Karpas-422 (cell line): ENCODE measurements at regions not wholly inside any gene's neighbourhood (a gene's known extent, or its start where the extent isn't known, plus 50 kb on each side); places are given as distances from the start of the nearest gene placed in this dataset. TPM values are rescaled to one million over a fixed set of nuclear protein-coding genes. Genes with fewer than 3 reads are reported as not detected.

Experiments
- DNase-seq: peaks from one replicate; pipeline ENCODE4 v3.0.0-alpha.2; 2015
- H2AFZ ChIP-seq: fragments of 200-600 bp; sonication (generic); 2 replicates; pipeline ENCODE4 v1.6.1; 2014; ENCODE audit warnings: antibody characterized with exemption, low read length, mixed read lengths
- H3K27ac ChIP-seq: fragments of 200-600 bp; sonication (generic); 2 replicates; pipeline ENCODE4 v1.5.1; 2014; ENCODE audit warnings: mild to moderate bottlenecking, low read length, moderate library complexity
- H3K27me3 ChIP-seq: fragments of 200-600 bp; sonication (generic); 2 replicates; pipeline ENCODE4 v1.6.1; 2014; ENCODE audit warnings: low read length, mixed read lengths
- H3K36me3 ChIP-seq: fragments of 200-600 bp; sonication (generic); 2 replicates; pipeline ENCODE4 v1.6.1; 2014; ENCODE audit warnings: low read length, mixed read lengths; ENCODE audit not compliant: insufficient read depth
- H3K4me1 ChIP-seq: fragments of 200-600 bp; sonication (generic); 2 replicates; pipeline ENCODE4 v1.6.1; 2014; ENCODE audit warnings: mild to moderate bottlenecking, low read length, mixed read lengths
- H3K4me2 ChIP-seq: fragments of 200-600 bp; sonication (generic); 2 replicates; pipeline ENCODE4 v1.6.1; 2014; ENCODE audit warnings: low read length, low read depth, mild to moderate bottlenecking; ENCODE audit not compliant: poor library complexity, severe bottlenecking
- H3K4me3 ChIP-seq: fragments of 200-600 bp; sonication (generic); 2 replicates; pipeline ENCODE4 v1.5.1; 2014; ENCODE audit warnings: mild to moderate bottlenecking, antibody characterized with exemption, low read length, mixed read lengths
- H3K79me2 ChIP-seq: fragments of 200-600 bp; sonication (generic); 2 replicates; pipeline ENCODE4 v1.6.1; 2014; ENCODE audit warnings: mild to moderate bottlenecking, low read length, mixed read lengths
- H3K9ac ChIP-seq: fragments of 200-600 bp; sonication (generic); 2 replicates; pipeline ENCODE4 v1.6.0; 2014; ENCODE audit warnings: low read length
- H3K9me2 ChIP-seq: fragments of 200-600 bp; sonication (generic), shearing (Covaris generic); replicated peaks from 2 replicates; pipeline ENCODE4 v1.6.0; 2014; ENCODE audit warnings: mild to moderate bottlenecking, low read length, moderate library complexity; ENCODE audit not compliant: insufficient read depth
- H3K9me3 ChIP-seq: fragments of 300-700, 200-600 bp; sonication (generic); 2 replicates; pipeline ENCODE4 v1.6.1; 2014; ENCODE audit warnings: low read length, mixed read lengths
- H4K20me1 ChIP-seq: fragments of 200-600 bp; sonication (generic); 2 replicates; pipeline ENCODE4 v1.6.1; 2014; ENCODE audit warnings: mild to moderate bottlenecking, antibody characterized with exemption, low read length, low read depth; ENCODE audit not compliant: insufficient read depth
- small RNA-seq: library from RNA; depleted of rRNA; stranded (forward); fragments of <200 nt; gene quantifications from one replicate; pipeline ENCODE3, GENCODE V24; 2014

GRCh38 chr18:8554354-8554753 is 54.9 kb upstream of the RAB12 start:
- Histone ChIP-seq H2AFZ (no peak overlapping the region), H3K27ac (no peak overlapping the region), H3K4me3 (no peak overlapping the region), H3K9me3 (no peaks in the 10 kb centered on the region), H3K9me2 (no peaks in the 10 kb centered on the region), H3K79me2 (no peaks in the 10 kb centered on the region), H3K4me1 (no peaks in the 10 kb centered on the region), H4K20me1 (no peaks in the 10 kb centered on the region), H3K27me3 (no peaks in the 10 kb centered on the region), H3K36me3 (no peaks in the 10 kb centered on the region), H3K4me2 (no peak overlapping the region), H3K9ac (no peak overlapping the region)
- DNase-seq: no peak

GRCh38 chr18:8556424-8556823 is 52.8 kb upstream of the RAB12 start:
- Histone ChIP-seq H4K20me1 (no peaks in the 10 kb centered on the region), H3K79me2 (no peaks in the 10 kb centered on the region), H3K36me3 (no peaks in the 10 kb centered on the region), H3K9me3 (no peaks in the 10 kb centered on the region), H3K9me2 (no peaks in the 10 kb centered on the region), H3K4me2 (no peak overlapping the region), H3K4me3 (no peak overlapping the region), H3K27me3 (no peaks in the 10 kb centered on the region), H3K4me1 (no peaks in the 10 kb centered on the region), H3K27ac (no peak overlapping the region), H3K9ac (no peak overlapping the region), H2AFZ (no peak overlapping the region)
- no peak for DNase-seq

Small RNA genes in the stretch of these regions (small RNA-seq; reads per million reads assigned to genes)
- not detected for gene RN7SL50P
